GF-D8 (cell line): ENCODE measurements at regions not wholly inside any gene's neighbourhood (a gene's known extent, or its start where the extent isn't known, plus 50 kb on each side); places are given as distances from the start of the nearest gene placed in this dataset.

Experiments used
- DNase-seq: peaks from one replicate; lab custom pipeline; 2025; lab: John Stamatoyannopoulos, UW

- DNase-seq, result no peak
Measured at GRCh38 chr4:181957088-181957487, 286.1 kb upstream of the TENM3 start.

GRCh38 chr4:181958446-181958845, 284.8 kb upstream of the TENM3 start:
- no peak for DNase-seq

- DNase-seq, result no peak
Measured at GRCh38 chr4:181959121-181959520, 284.1 kb upstream of the TENM3 start.

GRCh38 chr4:181960384-181960783, 282.8 kb upstream of the TENM3 start:
- no peak for DNase-seq

- no peak for DNase-seq
Measured at GRCh38 chr4:181962321-181962720, 280.9 kb upstream of the TENM3 start.

GRCh38 chr4:181964731-181965130, 278.5 kb upstream of the TENM3 start:
- DNase-seq, result no peak

- no peak for DNase-seq
Measured at GRCh38 chr4:181966104-181966551, 277.1 kb upstream of the TENM3 start.

GRCh38 chr4:181967401-181967800, 275.8 kb upstream of the TENM3 start:
- DNase-seq, result no peak

- DNase-seq, result no peak
Measured at GRCh38 chr4:181968371-181968770, 274.8 kb upstream of the TENM3 start.

GRCh38 chr4:181969151-181969550, 274.1 kb upstream of the TENM3 start:
- DNase-seq, result no peak

GRCh38 chr4:181970366-181970765, 272.8 kb upstream of the TENM3 start:
- no peak for DNase-seq

GRCh38 chr4:181971411-181971810, 271.8 kb upstream of the TENM3 start:
- DNase-seq, result no peak

GRCh38 chr4:181971973-181972372, 271.2 kb upstream of the TENM3 start:
- DNase-seq, result no peak

GRCh38 chr4:181976764-181977163, 266.4 kb upstream of the TENM3 start:
- no peak for DNase-seq

- no peak for DNase-seq
Measured at GRCh38 chr4:181982437-181982836, 260.8 kb upstream of the TENM3 start.

- no peak for DNase-seq
Measured at GRCh38 chr4:181982856-181983255, 260.3 kb upstream of the TENM3 start.

GRCh38 chr4:181987392-181987791, 255.8 kb upstream of the TENM3 start:
- no peak for DNase-seq

- no peak for DNase-seq
Measured at GRCh38 chr4:181989071-181989470, 254.1 kb upstream of the TENM3 start.

- no peak for DNase-seq
Measured at GRCh38 chr4:181991369-181992108, 251.7 kb upstream of the TENM3 start.

GRCh38 chr4:181998398-181999295, 244.6 kb upstream of the TENM3 start:
- DNase-seq, result no peak

GRCh38 chr4:182000077-182000476, 243.1 kb upstream of the TENM3 start:
- no peak for DNase-seq

GRCh38 chr4:182010876-182011275, 232.3 kb upstream of the TENM3 start:
- no peak for DNase-seq

- no peak for DNase-seq
Measured at GRCh38 chr4:182014164-182014563, 229.0 kb upstream of the TENM3 start.
